ENCODE measurements at regions not wholly inside any gene's neighbourhood (a gene's known extent, or its start where the extent isn't known, plus 50 kb on each side); places are given as distances from the start of the nearest gene placed in this dataset.

DNA sequence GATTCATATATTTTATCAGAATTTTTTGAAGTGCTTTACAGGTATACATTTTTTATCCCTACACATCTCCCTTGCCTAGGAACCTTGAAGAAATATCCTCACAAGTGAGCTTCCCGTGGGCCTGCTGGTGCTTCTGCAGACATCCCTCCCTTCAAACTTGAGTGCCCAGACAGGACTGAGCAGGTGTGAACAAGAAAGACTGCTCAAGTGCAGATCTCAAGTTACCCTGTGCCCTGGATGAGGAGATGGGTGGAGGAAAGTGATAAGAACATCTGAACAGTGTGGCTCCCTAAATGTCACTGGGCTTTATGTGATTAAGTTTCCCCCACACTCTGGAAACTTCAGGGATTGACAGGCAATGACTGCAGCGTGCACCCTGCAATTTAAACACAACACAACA is 209.8 kb downstream of the TLE1 start:
- H2AK5ac ChIP-seq (ENCODE audit: low read depth, low read length): no peak overlapping the region
- no peak overlapping the region for H3K18ac ChIP-seq (ENCODE audit: extremely low read depth, low read length)
- no peaks in the 10 kb centered on the region for H4K20me1 ChIP-seq (replicated peaks in 1 of 2; ENCODE audit: control insufficient read depth in 1 of 2, insufficient read depth in 2 of 2, low read length in 2 of 2)
- no peak overlapping the region for H2BK12ac ChIP-seq (ENCODE audit: low read depth, low read length)
- no peak overlapping the region for H2BK5ac ChIP-seq (ENCODE audit: low read depth, low read length)
- H2BK20ac ChIP-seq (ENCODE audit: low read length): no peak overlapping the region
- H4K91ac ChIP-seq (replicated peaks; ENCODE audit: insufficient read length, low read length): no peak overlapping the region
- no peaks in the 10 kb centered on the region for H3K4me1 ChIP-seq (replicated peaks in 1 of 4; ENCODE audit: control insufficient read depth in 3 of 4, insufficient read depth in 4 of 4, low read length in 3 of 4)
- TF ChIP-seq YY1 (IDR thresholded peaks at IDR 0.05; ENCODE audit: low read depth, low read length): no peak
- no peak for TF ChIP-seq RFX5 (IDR thresholded peaks at IDR 0.05; ENCODE audit: borderline replicate concordance, low read depth, low read length)
- TF ChIP-seq RBBP5 (IDR thresholded peaks at IDR 0.05; ENCODE audit: borderline replicate concordance, low read depth, low read length): no peak
- no peak for TF ChIP-seq ZNF274 (IDR thresholded peaks at IDR 0.05; ENCODE audit: borderline replicate concordance, extremely low read depth, low read length)
- TF ChIP-seq SUZ12 (IDR thresholded peaks at IDR 0.05; ENCODE audit: low read length): no peak
- TF ChIP-seq, protein P1, sequence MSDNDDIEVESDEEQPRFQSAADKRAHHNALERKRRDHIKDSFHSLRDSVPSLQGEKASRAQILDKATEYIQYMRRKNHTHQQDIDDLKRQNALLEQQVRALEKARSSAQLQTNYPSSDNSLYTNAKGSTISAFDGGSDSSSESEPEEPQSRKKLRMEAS (IDR thresholded peaks at IDR 0.05): no peak
- TF ChIP-seq GTF2F1 (IDR thresholded peaks at IDR 0.05; ENCODE audit: borderline replicate concordance, low read depth, low read length): no peak
- TF ChIP-seq TAF7 (optimal IDR thresholded peaks at IDR 0.05; ENCODE audit: borderline replicate concordance, low read depth, low read length): no peak
- TF ChIP-seq JUN (IDR thresholded peaks at IDR 0.05; ENCODE audit: low read depth, low read length): no peak
- TF ChIP-seq KDM1A (IDR thresholded peaks at IDR 0.05; ENCODE audit: borderline replicate concordance, low read length): no peak
- TF ChIP-seq CBX5 (IDR thresholded peaks at IDR 0.05; ENCODE audit: low read depth, low read length): no peak
- TF ChIP-seq TEAD4 (IDR thresholded peaks at IDR 0.05; ENCODE audit: low read depth, low read length): no peak
- no peak for TF ChIP-seq SIN3A (conservative IDR thresholded peaks at IDR 0.05 in 1 of 2, IDR thresholded peaks at IDR 0.05 in 1 of 2; ENCODE audit: low read depth in 1 of 2, low read length in 2 of 2)
- POLR2A ChIA-PET (ENCODE audit: partially characterized antibody): no interaction called here
- no peak overlapping the region for H4K5ac ChIP-seq (ENCODE audit: insufficient read length, low read depth, low read length)
- no peak overlapping the region for H3K9ac ChIP-seq (replicated peaks in 1 of 4; ENCODE audit: extremely low read depth in 1 of 4, low read depth in 3 of 4, low read length in 3 of 4)
- CTCF ChIA-PET (ENCODE audit: partially characterized antibody): interaction anchor here (0.7 kb wide), 1 partner anchor 489 kb away, joined by 3 read pairs; no protein-coding TSS in a partner anchor
- 83% methylated on average over 2 of the region's 2 CpGs; no CpG with 5 or more reads in 1 of the 2 experiments for WGBS, 2 experiments (ENCODE audit: extremely low coverage in 1 of 2, insufficient coverage in 1 of 2, insufficient read length in 1 of 2, insufficient replicate concordance in 2 of 2, low coverage in 1 of 2, low lambda C conversion rate in 2 of 2, missing lambda C conversion rate in 1 of 2)
- H3K27ac ChIP-seq (ENCODE audit: low read depth, low read length): no peak overlapping the region
- no peak for FAIRE-seq
- H4K8ac ChIP-seq (ENCODE audit: extremely low read depth, insufficient read depth, low read length): no peak overlapping the region
- H3K4ac ChIP-seq (replicated peaks; ENCODE audit: insufficient read length, low read depth, low read length): no peak overlapping the region
- H3K14ac ChIP-seq (ENCODE audit: insufficient read length): no peak overlapping the region
- no peak overlapping the region for H2BK120ac ChIP-seq (replicated peaks; ENCODE audit: low read depth, low read length)
- H3K79me1 ChIP-seq (ENCODE audit: low read depth, low read length): no peaks in the 10 kb centered on the region
- H3K79me2 ChIP-seq (ENCODE audit: control insufficient read depth in 1 of 2, insufficient read depth in 2 of 2, low read length in 2 of 2): no peaks in the 10 kb centered on the region
- H3K9me3 ChIP-seq (ENCODE audit: insufficient read depth in 2 of 2, low read depth in 1 of 2, low read length in 1 of 2): no peaks in the 10 kb centered on the region; a peak in 1 of 4 replicates
- H3K4me3 ChIP-seq (ENCODE audit: extremely low read depth in 1 of 4, insufficient read depth in 2 of 4, low read depth in 3 of 4, low read length in 4 of 4): no peak overlapping the region
- no peak overlapping the region for H2AFZ ChIP-seq (ENCODE audit: low read length)
- no peak overlapping the region for H2BK15ac ChIP-seq (ENCODE audit: low read length)
- no peak for DNase-seq (ENCODE audit: low read depth in 1 of 2, low spot score in 2 of 2)
- no peak overlapping the region for H3K56ac ChIP-seq (replicated peaks; ENCODE audit: insufficient read length, low read depth, low read length)
- no peaks in the 10 kb centered on the region for H3K27me3 ChIP-seq (replicated peaks in 1 of 4; ENCODE audit: control insufficient read depth in 3 of 4, extremely low read depth in 1 of 4, insufficient read depth in 3 of 4, low read length in 3 of 4)
- H3K36me3 ChIP-seq (ENCODE audit: control insufficient read depth in 2 of 4, insufficient read depth in 4 of 4, low read length in 3 of 4): no peaks in the 10 kb centered on the region
- H3K23me2 ChIP-seq (ENCODE audit: low read depth, low read length): no peaks in the 10 kb centered on the region; the same call in 1 of the 2 replicates
- H3K23ac ChIP-seq (ENCODE audit: insufficient read length): no peak overlapping the region
- H3K4me2 ChIP-seq (ENCODE audit: insufficient read depth in 1 of 2, low read depth in 2 of 2, low read length in 2 of 2): no peak overlapping the region
